Tibial nerve (tissue), 3 donors: ENCODE measurements at regions not wholly inside any gene's neighbourhood (a gene's known extent, or its start where the extent isn't known, plus 50 kb on each side); places are given as distances from the start of the nearest gene placed in this dataset.

Experiments
- POLR2A ChIP-seq, 2 donors: fragments of 450-650 bp; IDR thresholded peaks; one replicate each; pipeline ENCODE4 v1.6.1; 2017; ENCODE audit warnings: antibody characterized with exemption in 2 of 2, mild to moderate bottlenecking in 2 of 2, moderate library complexity in 2 of 2
- TF ChIP-seq, protein P1 (sequence below), 5 experiments: fragments of 200-600 bp in 3 of 5; fragments of 450-650 bp in 2 of 5; sonication (generic) in 3 of 5; IDR thresholded peaks; one replicate each; pipeline ENCODE4 v1.5.1; 2016 to 2019; ENCODE audit warnings: antibody characterized with exemption in 5 of 5, mild to moderate bottlenecking in 3 of 5, moderate library complexity in 2 of 5

DNA sequence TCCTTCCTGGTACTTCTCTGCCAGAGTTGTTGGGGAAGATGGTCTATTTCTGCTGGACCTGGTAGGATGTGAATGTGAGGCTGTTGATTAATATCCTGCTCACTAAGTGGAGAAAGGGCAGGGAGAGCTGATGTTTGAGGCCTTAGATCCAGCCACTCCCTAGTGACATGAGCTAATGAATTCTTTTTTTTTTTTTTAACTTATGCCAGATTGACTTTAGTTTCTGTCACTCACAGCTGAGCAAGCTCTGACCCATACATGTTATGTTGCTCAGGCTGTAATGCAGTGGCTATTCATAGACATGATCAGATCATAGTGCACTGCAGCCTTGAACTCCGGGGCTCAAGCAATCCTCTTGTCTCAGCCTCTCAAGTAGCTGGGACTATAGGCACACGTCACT, 75.1 kb upstream of the SPRY4 start:
- TF ChIP-seq, protein P1, sequence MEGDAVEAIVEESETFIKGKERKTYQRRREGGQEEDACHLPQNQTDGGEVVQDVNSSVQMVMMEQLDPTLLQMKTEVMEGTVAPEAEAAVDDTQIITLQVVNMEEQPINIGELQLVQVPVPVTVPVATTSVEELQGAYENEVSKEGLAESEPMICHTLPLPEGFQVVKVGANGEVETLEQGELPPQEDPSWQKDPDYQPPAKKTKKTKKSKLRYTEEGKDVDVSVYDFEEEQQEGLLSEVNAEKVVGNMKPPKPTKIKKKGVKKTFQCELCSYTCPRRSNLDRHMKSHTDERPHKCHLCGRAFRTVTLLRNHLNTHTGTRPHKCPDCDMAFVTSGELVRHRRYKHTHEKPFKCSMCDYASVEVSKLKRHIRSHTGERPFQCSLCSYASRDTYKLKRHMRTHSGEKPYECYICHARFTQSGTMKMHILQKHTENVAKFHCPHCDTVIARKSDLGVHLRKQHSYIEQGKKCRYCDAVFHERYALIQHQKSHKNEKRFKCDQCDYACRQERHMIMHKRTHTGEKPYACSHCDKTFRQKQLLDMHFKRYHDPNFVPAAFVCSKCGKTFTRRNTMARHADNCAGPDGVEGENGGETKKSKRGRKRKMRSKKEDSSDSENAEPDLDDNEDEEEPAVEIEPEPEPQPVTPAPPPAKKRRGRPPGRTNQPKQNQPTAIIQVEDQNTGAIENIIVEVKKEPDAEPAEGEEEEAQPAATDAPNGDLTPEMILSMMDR (IDR thresholded peaks at IDR 0.05) = no peak
- TF ChIP-seq POLR2A (IDR thresholded peaks at IDR 0.05) = no peak
